Psoas muscle (tissue), 7 donors: ENCODE measurements at regions not wholly inside any gene's neighbourhood (a gene's known extent, or its start where the extent isn't known, plus 50 kb on each side); places are given as distances from the start of the nearest gene placed in this dataset.

Experiments used
- ATAC-seq, 4 donors: fragments of 200-7000 bp; cut with Tn5 transposase; one replicate each; pipeline ENCODE4 v1.9.1; 2020; ENCODE audit warnings: moderate library complexity in 3 of 4, mild to moderate bottlenecking in 2 of 4
- DNase-seq, 2 donors: peaks; one replicate each; pipeline ENCODE4 v3.0.0-alpha.2; 2020
- H3K27ac ChIP-seq: fragments of 200-600 bp; one replicate; pipeline ENCODE4 v1.8.0; 2022
- H3K27me3 ChIP-seq, 3 donors: fragments of 200-600 bp in 1 of 3; one replicate each; pipeline versions ENCODE4 v1.6.1 to v1.8.0; 2013 to 2022; ENCODE audit warnings: low read length in 2 of 3, mild to moderate bottlenecking in 2 of 3, moderate library complexity in 1 of 3; ENCODE audit not compliant: insufficient read depth in 3 of 3
- H3K36me3 ChIP-seq, 2 donors: fragments of 200-600 bp in 1 of 2; one replicate each; pipeline versions ENCODE4 v1.6.1 to v1.8.0; 2013 to 2022; ENCODE audit warnings: low read depth in 1 of 2, mild to moderate bottlenecking in 1 of 2, moderate library complexity in 1 of 2; ENCODE audit not compliant: insufficient read depth in 1 of 2
- H3K4me1 ChIP-seq: fragments of 200-600 bp; one replicate; pipeline ENCODE4 v1.8.0; 2022
- H3K4me3 ChIP-seq: fragments of 200-600 bp; one replicate; pipeline ENCODE4 v1.8.0; 2022; ENCODE audit warnings: mild to moderate bottlenecking
- H3K9me3 ChIP-seq: fragments of 200-600 bp; one replicate; pipeline ENCODE4 v1.8.0; 2022
- CTCF ChIP-seq: fragments of 200-600 bp; IDR thresholded peaks from one replicate; pipeline ENCODE4 v1.8.0; 2022; ENCODE audit warnings: antibody characterized with exemption
- WGBS, 3 donors: extraction: QIAGEN DNeasy Blood & Tissue Kit; methylation state at CpG; one replicate each; pipeline versions ENCODE4 v1.1.6 to v1.1.7; 2013; 5-methylcytosine and 5-hydroxymethylcytosine counted together
- intact Hi-C, 2 donors: fragments of 100-400 bp; cut with DNase I; formaldehyde crosslinking; loops; one replicate each; pipeline versions ENCODE4 v1.11.0 to v1.14.2; 2022
- donor health status: healthy with polysubstance abuse.
- donor health status: DM: no; HTN: no; CAD: no; lungs with moderate emphysema.
- donor health status: Bipolar disorder and iron deficiency.
- donor health status: healthy.
- donor health status: DM: yes; HTN: yes; CAD: no.
- donor health status: DM: no; HTN: no; CAD: no.
- donor health status: DM: yes; HTN: yes; CAD: no.

- intact Hi-C loops, result no loop called here
- Histone ChIP-seq H3K27me3 (no peaks in the 10 kb centered on the region), H3K4me1 (peaks cover 26% of the 10 kb centered on the region), H3K27ac (no peak overlapping the region), H3K36me3 (no peaks in the 10 kb centered on the region), H3K4me3 (no peak overlapping the region), H3K9me3 (no peaks in the 10 kb centered on the region)
- no peak for TF ChIP-seq CTCF
- no peak for ATAC-seq
- WGBS, 3 donors, result 71 to 81% (median 80%) methylated on average over 5 of the region's 5 CpGs
- no peak for DNase-seq
Observed at GRCh38 chr1:59058665-59059439, 238.0 kb upstream of the FGGY start.

- WGBS, 3 donors, result 19 to 27% (median 27%) methylated on average over 2 of the region's 2 CpGs
- ATAC-seq, result peak; percentile 55 to 76 (median 74)
Observed at GRCh38 chr1:59061876-59062275, 235.0 kb upstream of the FGGY start.

GRCh38 chr1:59062743-59063142 lies 234.2 kb upstream of the FGGY start:
- H3K4me3 ChIP-seq, result no peak overlapping the region
- 49 to 61% (median 51%) methylated on average over 5 of the region's 5 CpGs for WGBS, 3 donors
- peak in 1 of 2 donors; percentile 27 for DNase-seq
- peak overlapping the region; percentile 59 for H3K27ac ChIP-seq
- no peaks in the 10 kb centered on the region for H3K36me3 ChIP-seq
- ATAC-seq, result peak in 3 of 4 donors; percentile 39 to 59 (median 55)
- no peaks in the 10 kb centered on the region for H3K27me3 ChIP-seq
- peaks cover 11% of the 10 kb centered on the region for H3K4me1 ChIP-seq
- H3K9me3 ChIP-seq, result no peaks in the 10 kb centered on the region
- TF ChIP-seq CTCF, result no peak
- intact Hi-C loops, result no loop called here

More at GRCh38 chr1:59061876-59062275, 235.0 kb upstream of the FGGY start:
- Histone ChIP-seq H3K4me3 (peak overlapping the region; percentile 40), H3K27me3 (no peaks in the 10 kb centered on the region), H3K4me1 (peaks cover 19% of the 10 kb centered on the region), H3K27ac (peak overlapping the region; percentile 59), H3K36me3 (no peaks in the 10 kb centered on the region), H3K9me3 (no peaks in the 10 kb centered on the region)
- DNase-seq, result peak; percentile 56 to 78
- no peak for TF ChIP-seq CTCF
- intact Hi-C loops, result no loop called here

GRCh38 chr1:59063501-59063900 lies 233.4 kb upstream of the FGGY start:
- no peak overlapping the region for H3K27ac ChIP-seq

More at GRCh38 chr1:59063501-59063900, 233.4 kb upstream of the FGGY start:
- Histone ChIP-seq H3K9me3 (no peaks in the 10 kb centered on the region), H3K4me3 (no peak overlapping the region), H3K36me3 (no peaks in the 10 kb centered on the region), H3K27me3 (no peaks in the 10 kb centered on the region), H3K4me1 (peaks cover 10% of the 10 kb centered on the region)
- intact Hi-C loops, result no loop called here
- 43 to 59% (median 49%) methylated on average over 3 of the region's 3 CpGs for WGBS, 3 donors
- ATAC-seq (no peak), DNase-seq (no peak)
- no peak for TF ChIP-seq CTCF
